ENCODE measurements at regions not wholly inside any gene's neighbourhood (a gene's known extent, or its start where the extent isn't known, plus 50 kb on each side); places are given as distances from the start of the nearest gene placed in this dataset.
A peak's percentile ranks its signal among the peaks of the same experiment; 100 is the strongest.

GRCh38 chr18:65239787-65240186 lies 511.0 kb upstream of the CDH7 start:
- H3K27ac ChIP-seq (ENCODE audit: low read length): no peak overlapping the region
- ATAC-seq (no peak), DNase-seq (no peak)
- H3K27me3 ChIP-seq (ENCODE audit: control insufficient read depth, insufficient read depth): no peaks in the 10 kb centered on the region
- intact Hi-C loops (cut with DNase I): no loop called here
- WGBS: 89% methylated on average over 1 of the region's 1 CpG
- H3K4me3 ChIP-seq (ENCODE audit: low read length): no peak overlapping the region
- no peaks in the 10 kb centered on the region for H3K4me1 ChIP-seq (ENCODE audit: control insufficient read depth, insufficient read depth, low read length)
- no peaks in the 10 kb centered on the region for H3K9me3 ChIP-seq (ENCODE audit: control insufficient read depth, low read length)

GRCh38 chr18:65235966-65236624 lies 514.7 kb upstream of the CDH7 start:
- no peak overlapping the region for H3K4me3 ChIP-seq (ENCODE audit: low read length)
- peak in 2 of 3 donors; percentile 6 to 55 for DNase-seq
- WGBS: 15% methylated on average over 7 of the region's 7 CpGs
- H3K27me3 ChIP-seq (ENCODE audit: control insufficient read depth, insufficient read depth): no peaks in the 10 kb centered on the region
- no peaks in the 10 kb centered on the region for H3K9me3 ChIP-seq (ENCODE audit: control insufficient read depth, low read length)
- intact Hi-C loops (cut with DNase I): no loop called here
- no peak for ATAC-seq
- no peaks in the 10 kb centered on the region for H3K4me1 ChIP-seq (ENCODE audit: control insufficient read depth, insufficient read depth, low read length)
- no peak overlapping the region for H3K27ac ChIP-seq (ENCODE audit: low read length)

- intact Hi-C loops (cut with DNase I): no loop called here
- no peaks in the 10 kb centered on the region for H3K9me3 ChIP-seq (ENCODE audit: control insufficient read depth, low read length)
- H3K4me1 ChIP-seq (ENCODE audit: control insufficient read depth, insufficient read depth, low read length): no peaks in the 10 kb centered on the region
- H3K27ac ChIP-seq (ENCODE audit: low read length): no peak overlapping the region
- ATAC-seq (no peak), DNase-seq (no peak)
- no peaks in the 10 kb centered on the region for H3K27me3 ChIP-seq (ENCODE audit: control insufficient read depth, insufficient read depth)
- 93% methylated on average over 4 of the region's 4 CpGs for WGBS
- H3K4me3 ChIP-seq (ENCODE audit: low read length): no peak overlapping the region
These were observed 520.5 kb upstream of the CDH7 start for GRCh38 chr18:65230311-65230710.

GRCh38 chr18:65227970-65228369 lies 522.8 kb upstream of the CDH7 start:
- no peak for ATAC-seq
- H3K4me3 ChIP-seq (ENCODE audit: low read length): no peak overlapping the region
- H3K27me3 ChIP-seq (ENCODE audit: control insufficient read depth, insufficient read depth): no peaks in the 10 kb centered on the region
- 87% methylated on average over 3 of the region's 3 CpGs for WGBS
- no peak for DNase-seq
- intact Hi-C loops (cut with DNase I): no loop called here
- H3K9me3 ChIP-seq (ENCODE audit: control insufficient read depth, low read length): no peaks in the 10 kb centered on the region
- H3K4me1 ChIP-seq (ENCODE audit: control insufficient read depth, insufficient read depth, low read length): no peaks in the 10 kb centered on the region
- H3K27ac ChIP-seq (ENCODE audit: low read length): no peak overlapping the region

GRCh38 chr18:65221736-65222135 lies 529.1 kb upstream of the CDH7 start:
- H3K9me3 ChIP-seq (ENCODE audit: control insufficient read depth, low read length): no peaks in the 10 kb centered on the region
- no peaks in the 10 kb centered on the region for H3K27me3 ChIP-seq (ENCODE audit: control insufficient read depth, insufficient read depth)
- no peak overlapping the region for H3K4me3 ChIP-seq (ENCODE audit: low read length)
- no peak for DNase-seq
- intact Hi-C loops (cut with DNase I): no loop called here
- WGBS: 95% methylated on average over 1 of the region's 1 CpG
- no peak for ATAC-seq
- H3K27ac ChIP-seq (ENCODE audit: low read length): no peak overlapping the region
- H3K4me1 ChIP-seq (ENCODE audit: control insufficient read depth, insufficient read depth, low read length): no peaks in the 10 kb centered on the region

- no peak for ATAC-seq
- intact Hi-C loops (cut with DNase I): no loop called here
- no peak for DNase-seq
- Histone ChIP-seq H3K4me1 (ENCODE audit: control insufficient read depth, insufficient read depth, low read length) (no peaks in the 10 kb centered on the region), H3K4me3 (ENCODE audit: low read length) (no peak overlapping the region), H3K27me3 (ENCODE audit: control insufficient read depth, insufficient read depth) (no peaks in the 10 kb centered on the region), H3K27ac (ENCODE audit: low read length) (no peak overlapping the region), H3K9me3 (ENCODE audit: control insufficient read depth, low read length) (no peaks in the 10 kb centered on the region)
- 93% methylated on average over 6 of the region's 6 CpGs for WGBS
These were observed 529.7 kb upstream of the CDH7 start for GRCh38 chr18:65221115-65221514.

GRCh38 chr18:65215865-65216466 lies 534.8 kb upstream of the CDH7 start:
- H3K4me3 ChIP-seq (ENCODE audit: low read length): no peak overlapping the region
- no peaks in the 10 kb centered on the region for H3K27me3 ChIP-seq (ENCODE audit: control insufficient read depth, insufficient read depth)
- no peaks in the 10 kb centered on the region for H3K4me1 ChIP-seq (ENCODE audit: control insufficient read depth, insufficient read depth, low read length)
- ATAC-seq: no peak
- no peak for DNase-seq
- H3K9me3 ChIP-seq (ENCODE audit: control insufficient read depth, low read length): no peaks in the 10 kb centered on the region
- no peak overlapping the region for H3K27ac ChIP-seq (ENCODE audit: low read length)
- intact Hi-C loops (cut with DNase I): no loop called here
- WGBS: 70% methylated on average over 11 of the region's 11 CpGs

GRCh38 chr18:65214456-65214855 lies 536.4 kb upstream of the CDH7 start:
- 81% methylated on average over 3 of the region's 3 CpGs for WGBS
- DNase-seq (no peak), ATAC-seq (no peak)
- Histone ChIP-seq H3K4me3 (ENCODE audit: low read length) (no peak overlapping the region), H3K27ac (ENCODE audit: low read length) (no peak overlapping the region), H3K9me3 (ENCODE audit: control insufficient read depth, low read length) (no peaks in the 10 kb centered on the region), H3K27me3 (ENCODE audit: control insufficient read depth, insufficient read depth) (no peaks in the 10 kb centered on the region), H3K4me1 (ENCODE audit: control insufficient read depth, insufficient read depth, low read length) (no peaks in the 10 kb centered on the region)
- intact Hi-C loops (cut with DNase I): no loop called here

GRCh38 chr18:65206551-65207260 lies 544.1 kb upstream of the CDH7 start:
- no peaks in the 10 kb centered on the region for H3K27me3 ChIP-seq (ENCODE audit: control insufficient read depth, insufficient read depth)
- intact Hi-C loops (cut with DNase I): no loop called here
- no peaks in the 10 kb centered on the region for H3K9me3 ChIP-seq (ENCODE audit: control insufficient read depth, low read length)
- no peak overlapping the region for H3K4me3 ChIP-seq (ENCODE audit: low read length)
- H3K4me1 ChIP-seq (ENCODE audit: control insufficient read depth, insufficient read depth, low read length): no peaks in the 10 kb centered on the region
- ATAC-seq (no peak), DNase-seq (no peak)
- 87% methylated on average over 24 of the region's 24 CpGs for WGBS
- H3K27ac ChIP-seq (ENCODE audit: low read length): no peak overlapping the region

- no peak for DNase-seq
- Histone ChIP-seq H3K27ac (ENCODE audit: low read length) (no peak overlapping the region), H3K27me3 (ENCODE audit: control insufficient read depth, insufficient read depth) (no peaks in the 10 kb centered on the region), H3K4me3 (ENCODE audit: low read length) (no peak overlapping the region), H3K4me1 (ENCODE audit: control insufficient read depth, insufficient read depth, low read length) (no peaks in the 10 kb centered on the region), H3K9me3 (ENCODE audit: control insufficient read depth, low read length) (no peaks in the 10 kb centered on the region)
- ATAC-seq: no peak
- 89% methylated on average over 4 of the region's 4 CpGs for WGBS
- intact Hi-C loops (cut with DNase I): no loop called here
These were observed 548.7 kb upstream of the CDH7 start for GRCh38 chr18:65202091-65202490.

- DNase-seq: no peak
- WGBS: 89% methylated on average over 2 of the region's 2 CpGs
- ATAC-seq: no peak
- Histone ChIP-seq H3K4me1 (ENCODE audit: control insufficient read depth, insufficient read depth, low read length) (no peaks in the 10 kb centered on the region), H3K27ac (ENCODE audit: low read length) (no peak overlapping the region), H3K27me3 (ENCODE audit: control insufficient read depth, insufficient read depth) (no peaks in the 10 kb centered on the region), H3K9me3 (ENCODE audit: control insufficient read depth, low read length) (no peaks in the 10 kb centered on the region), H3K4me3 (ENCODE audit: low read length) (no peak overlapping the region)
- intact Hi-C loops (cut with DNase I): no loop called here
These were observed 575.1 kb upstream of the CDH7 start for GRCh38 chr18:65175681-65176080.

Measured in right cardiac atrium (tissue), 5 donors.